Loucy (cell line): ENCODE measurements at regions not wholly inside any gene's neighbourhood (a gene's known extent, or its start where the extent isn't known, plus 50 kb on each side); places are given as distances from the start of the nearest gene placed in this dataset.

Experiments used
- H2AFZ ChIP-seq: fragments of 200-600 bp; sonication (generic); 2 replicates; pipeline ENCODE4 v1.6.0; 2016; ENCODE audit warnings: antibody characterized with exemption, mild to moderate bottlenecking, low read length, moderate library complexity
- H3F3A ChIP-seq: fragments of 200-600 bp; 2 replicates; pipeline ENCODE4 v1.6.0; 2016; ENCODE audit warnings: antibody characterized with exemption, low read depth, mild to moderate bottlenecking
- H3K27me3 ChIP-seq: fragments of 200-600 bp; sonication (generic); 2 replicates; pipeline ENCODE4 v1.6.1; 2014; ENCODE audit warnings: low read length, mild to moderate bottlenecking; ENCODE audit not compliant: insufficient read depth, poor library complexity, severe bottlenecking
- H3K36me3 ChIP-seq: fragments of 200-600 bp; sonication (generic); 2 replicates; pipeline ENCODE4 v1.6.1; 2016; ENCODE audit warnings: low read length; ENCODE audit not compliant: insufficient read depth
- H3K4me1 ChIP-seq: fragments of 200-600 bp; sonication (generic); 2 replicates; pipeline ENCODE4 v1.5.1; 2014; ENCODE audit warnings: low read length, mild to moderate bottlenecking; ENCODE audit not compliant: insufficient read depth, poor library complexity, severe bottlenecking
- H3K4me2 ChIP-seq: fragments of 200-600 bp; sonication (generic); 2 replicates; pipeline ENCODE4 v1.6.0; 2014; ENCODE audit warnings: antibody characterized with exemption, low read length, low read depth, mild to moderate bottlenecking; ENCODE audit not compliant: poor library complexity, severe bottlenecking
- H3K4me3 ChIP-seq: fragments of 200-600 bp; sonication (generic); 2 replicates; pipeline ENCODE4 v1.5.1; 2014; ENCODE audit warnings: low read length, mild to moderate bottlenecking, mixed read lengths; ENCODE audit not compliant: poor library complexity, severe bottlenecking
- H3K79me2 ChIP-seq: fragments of 200-600 bp; sonication (generic); 2 replicates; pipeline ENCODE4 v1.6.1; 2014; ENCODE audit warnings: low read length; ENCODE audit not compliant: insufficient read depth
- H3K9ac ChIP-seq: fragments of 200-600 bp; sonication (generic); 2 replicates; pipeline ENCODE4 v1.6.0; 2014; ENCODE audit warnings: mild to moderate bottlenecking, low read depth, low read length, moderate library complexity; ENCODE audit not compliant: poor library complexity, severe bottlenecking
- H3K9me2 ChIP-seq: fragments of 200-600 bp; sonication (generic); replicated peaks from 2 replicates; pipeline ENCODE4 v1.6.1; 2016; ENCODE audit warnings: low read depth, low read length, mixed read lengths
- H3K9me3 ChIP-seq: fragments of 200-600 bp; sonication (generic); 2 replicates; pipeline ENCODE4 v1.6.1; 2014; ENCODE audit warnings: mild to moderate bottlenecking, antibody characterized with exemption, low read length, low read depth; ENCODE audit not compliant: insufficient read depth
- H4K20me1 ChIP-seq: fragments of 200-600 bp; sonication (generic); 2 replicates; pipeline ENCODE4 v1.6.0; 2014; ENCODE audit warnings: antibody characterized with exemption, low read length, mild to moderate bottlenecking; ENCODE audit not compliant: insufficient read depth, poor library complexity, severe bottlenecking
- EZH2phosphoT487 ChIP-seq: fragments of 200-600 bp; IDR thresholded peaks from 2 replicates; pipeline ENCODE4 v1.6.1; 2018; ENCODE audit warnings: antibody characterized with exemption, mild to moderate bottlenecking, moderate library complexity, borderline replicate concordance
- TF ChIP-seq, protein P1 (sequence below): fragments of 200-600 bp; sonication (generic); conservative IDR thresholded peaks from 2 replicates; pipeline ENCODE4 v1.5.1; 2014; ENCODE audit warnings: mild to moderate bottlenecking, antibody characterized with exemption, low read length

DNA sequence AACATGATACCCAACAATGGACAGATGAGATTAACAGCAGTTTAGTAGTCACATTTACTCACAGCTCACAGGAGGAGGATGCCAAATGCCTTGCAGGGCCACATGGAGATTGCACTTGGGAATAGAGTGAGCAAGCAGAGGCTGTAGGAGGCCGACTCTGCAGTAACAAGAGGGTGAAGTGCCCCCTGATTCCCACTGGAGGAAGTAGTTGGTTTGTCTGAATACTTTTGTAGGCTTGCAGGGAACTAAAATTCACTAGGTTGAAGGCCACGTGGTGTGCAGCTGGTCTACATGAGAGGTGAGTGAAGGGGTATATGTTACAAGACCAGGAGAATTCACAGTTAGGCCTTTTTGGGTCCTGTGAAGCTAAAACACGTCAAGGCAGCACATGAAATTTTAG, 419.3 kb upstream of the TNP1 start:
- TF ChIP-seq, protein P1, sequence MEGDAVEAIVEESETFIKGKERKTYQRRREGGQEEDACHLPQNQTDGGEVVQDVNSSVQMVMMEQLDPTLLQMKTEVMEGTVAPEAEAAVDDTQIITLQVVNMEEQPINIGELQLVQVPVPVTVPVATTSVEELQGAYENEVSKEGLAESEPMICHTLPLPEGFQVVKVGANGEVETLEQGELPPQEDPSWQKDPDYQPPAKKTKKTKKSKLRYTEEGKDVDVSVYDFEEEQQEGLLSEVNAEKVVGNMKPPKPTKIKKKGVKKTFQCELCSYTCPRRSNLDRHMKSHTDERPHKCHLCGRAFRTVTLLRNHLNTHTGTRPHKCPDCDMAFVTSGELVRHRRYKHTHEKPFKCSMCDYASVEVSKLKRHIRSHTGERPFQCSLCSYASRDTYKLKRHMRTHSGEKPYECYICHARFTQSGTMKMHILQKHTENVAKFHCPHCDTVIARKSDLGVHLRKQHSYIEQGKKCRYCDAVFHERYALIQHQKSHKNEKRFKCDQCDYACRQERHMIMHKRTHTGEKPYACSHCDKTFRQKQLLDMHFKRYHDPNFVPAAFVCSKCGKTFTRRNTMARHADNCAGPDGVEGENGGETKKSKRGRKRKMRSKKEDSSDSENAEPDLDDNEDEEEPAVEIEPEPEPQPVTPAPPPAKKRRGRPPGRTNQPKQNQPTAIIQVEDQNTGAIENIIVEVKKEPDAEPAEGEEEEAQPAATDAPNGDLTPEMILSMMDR = no peak
- TF ChIP-seq EZH2phosphoT487 = no peak
- Histone ChIP-seq H3K79me2 (no peaks in the 10 kb centered on the region), H3K9me2 (no peaks in the 10 kb centered on the region), H3K9me3 (no peaks in the 10 kb centered on the region), H3K4me1 (no peaks in the 10 kb centered on the region), H4K20me1 (no peaks in the 10 kb centered on the region), H3K4me2 (no peak overlapping the region), H3K4me3 (no peak overlapping the region), H3K36me3 (no peaks in the 10 kb centered on the region), H2AFZ (no peak overlapping the region), H3F3A (no peaks in the 10 kb centered on the region), H3K9ac (no peak overlapping the region), H3K27me3 (no peaks in the 10 kb centered on the region)

DNA sequence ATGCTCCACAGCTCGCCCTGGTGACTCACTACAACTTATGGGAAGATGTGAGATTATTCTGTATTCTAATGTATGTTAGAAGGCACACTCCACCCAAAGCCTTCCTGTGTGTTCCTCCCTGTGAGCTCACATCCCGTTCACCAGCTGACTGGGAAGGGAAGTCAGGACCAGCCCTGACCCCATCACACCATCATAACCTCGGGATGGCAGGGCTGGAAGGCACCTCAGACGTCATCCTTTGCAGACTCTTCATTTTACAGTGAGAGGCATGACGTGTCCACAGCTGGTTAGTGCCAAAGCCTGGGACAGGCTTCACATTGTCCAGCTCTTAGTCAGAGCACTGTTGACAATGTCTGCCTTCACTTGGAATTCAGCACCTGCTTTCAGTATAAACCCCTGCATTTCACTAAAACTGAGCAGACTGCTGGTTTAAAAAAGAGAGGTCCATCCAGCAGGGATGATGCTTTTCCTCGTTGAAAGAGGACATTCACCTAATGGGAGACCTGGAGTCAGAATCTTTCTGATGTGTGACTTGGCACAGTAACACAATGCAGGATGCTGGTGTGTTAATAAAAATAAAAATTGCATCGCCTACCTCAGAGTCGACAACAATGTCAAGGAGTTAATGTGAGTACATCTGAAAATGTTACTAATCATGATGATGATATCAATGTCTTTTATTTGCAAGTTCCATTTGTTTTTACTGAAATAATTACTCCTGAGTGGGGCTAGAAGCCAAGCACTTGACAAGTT, 418.0 kb upstream of the TNP1 start:
- Histone ChIP-seq H3K4me1 (no peaks in the 10 kb centered on the region), H3K36me3 (no peaks in the 10 kb centered on the region), H3K27me3 (no peaks in the 10 kb centered on the region), H3K4me3 (no peak overlapping the region), H3K9me3 (no peaks in the 10 kb centered on the region), H3K9me2 (no peaks in the 10 kb centered on the region), H3F3A (no peaks in the 10 kb centered on the region), H3K9ac (no peak overlapping the region), H4K20me1 (no peaks in the 10 kb centered on the region), H3K79me2 (no peaks in the 10 kb centered on the region), H3K4me2 (no peak overlapping the region), H2AFZ (no peak overlapping the region)
- TF ChIP-seq, protein P1 = no peak
- TF ChIP-seq EZH2phosphoT487 = no peak

DNA sequence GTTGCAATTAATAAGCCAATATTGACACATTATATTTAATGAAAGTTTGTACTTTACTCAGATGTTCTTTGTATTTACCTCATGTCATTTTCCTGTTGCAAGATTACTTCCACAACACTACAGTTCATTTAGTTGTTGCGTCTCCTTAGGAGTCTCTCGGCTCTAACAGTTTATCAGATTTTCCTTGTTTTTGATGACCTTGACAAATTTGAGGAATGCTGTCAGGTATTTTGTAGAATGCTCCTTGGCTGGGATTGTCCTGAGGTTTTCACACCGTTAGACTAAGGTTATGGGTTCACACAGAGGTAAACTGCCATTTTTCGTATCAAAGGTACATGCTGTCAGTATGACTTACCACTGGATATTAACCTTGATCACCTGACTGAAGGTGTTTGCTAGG, 416.6 kb upstream of the TNP1 start:
- H2AFZ ChIP-seq = no peak overlapping the region
- H3K9me3 ChIP-seq = no peaks in the 10 kb centered on the region
- no peak for TF ChIP-seq EZH2phosphoT487
- TF ChIP-seq, protein P1 = no peak
- H3K79me2 ChIP-seq = no peaks in the 10 kb centered on the region
- H3K4me1 ChIP-seq = no peaks in the 10 kb centered on the region
- no peak overlapping the region for H3K4me2 ChIP-seq
- no peaks in the 10 kb centered on the region for H3K27me3 ChIP-seq
- no peak overlapping the region for H3K4me3 ChIP-seq
- H3F3A ChIP-seq = no peaks in the 10 kb centered on the region
- no peaks in the 10 kb centered on the region for H3K9me2 ChIP-seq
- no peaks in the 10 kb centered on the region for H4K20me1 ChIP-seq
- no peak overlapping the region for H3K9ac ChIP-seq
- H3K36me3 ChIP-seq = no peaks in the 10 kb centered on the region
